Hepatocyte (in vitro differentiated cells): ENCODE measurements at regions not wholly inside any gene's neighbourhood (a gene's known extent, or its start where the extent isn't known, plus 50 kb on each side); places are given as distances from the start of the nearest gene placed in this dataset.

Experiments
- DNase-seq: peaks from one replicate; pipeline ENCODE4 v3.0.0-alpha.2; 2016; ENCODE audit warnings: low spot score
- H2AFZ ChIP-seq: fragments of 200-600 bp; sonication (generic); 2 replicates; pipeline ENCODE4 v1.6.0; 2016; ENCODE audit warnings: antibody characterized with exemption, mild to moderate bottlenecking
- H3K27ac ChIP-seq: fragments of 200-600 bp; sonication (generic); 2 replicates; pipeline ENCODE4 v1.5.1; 2016; ENCODE audit warnings: mild to moderate bottlenecking
- H3K27me3 ChIP-seq: fragments of 200-600 bp; sonication (generic); 2 replicates; pipeline ENCODE4 v1.6.1; 2016
- H3K36me3 ChIP-seq: fragments of 200-600 bp; sonication (generic); replicated peaks from 2 replicates; pipeline ENCODE4 v1.5.1; 2016; ENCODE audit warnings: low read depth; ENCODE audit not compliant: insufficient read depth
- H3K4me1 ChIP-seq: fragments of 200-600 bp; sonication (generic); 2 replicates; pipeline ENCODE4 v1.5.1; 2016; ENCODE audit warnings: mild to moderate bottlenecking, moderate library complexity; ENCODE audit not compliant: insufficient read depth
- H3K4me2 ChIP-seq: fragments of 200-600 bp; sonication (generic); 2 replicates; pipeline ENCODE4 v1.6.0; 2016
- H3K4me3 ChIP-seq: fragments of 200-600 bp; sonication (generic); 2 replicates; pipeline ENCODE4 v1.5.1; 2016; ENCODE audit warnings: mild to moderate bottlenecking
- H3K79me2 ChIP-seq: fragments of 200-600 bp; sonication (generic); 2 replicates; pipeline ENCODE4 v1.6.0; 2017; ENCODE audit warnings: mild to moderate bottlenecking
- H3K9me2 ChIP-seq: fragments of 200-600 bp; sonication (generic); replicated peaks from 2 replicates; pipeline ENCODE4 v1.6.0; 2017; ENCODE audit warnings: mild to moderate bottlenecking; ENCODE audit not compliant: insufficient read depth
- H3K9me3 ChIP-seq: fragments of 200-600 bp; sonication (generic); 2 replicates; pipeline ENCODE4 v1.5.1; 2016; ENCODE audit warnings: low read depth, mild to moderate bottlenecking
- H4K20me1 ChIP-seq: fragments of 200-600 bp; sonication (generic); 2 replicates; pipeline ENCODE4 v1.6.0; 2016; ENCODE audit warnings: mild to moderate bottlenecking; ENCODE audit not compliant: insufficient read depth, poor library complexity, severe bottlenecking
- CTCF ChIP-seq: fragments of 200-600 bp; sonication (generic); IDR thresholded peaks from 2 replicates; pipeline ENCODE4 v1.5.1; 2016; ENCODE audit warnings: antibody characterized with exemption, mild to moderate bottlenecking; ENCODE audit not compliant: poor library complexity
- EZH2 ChIP-seq: fragments of 200-600 bp; sonication (generic); IDR thresholded peaks from 2 replicates; pipeline ENCODE4 v1.6.1; 2016; ENCODE audit warnings: antibody characterized with exemption, mild to moderate bottlenecking, borderline replicate concordance
- EZH2phosphoT487 ChIP-seq: fragments of 200-600 bp; sonication (generic); IDR thresholded peaks from one replicate; pipeline ENCODE4 v1.6.1; 2018; ENCODE audit warnings: antibody characterized with exemption, mild to moderate bottlenecking, low read depth, moderate library complexity; ENCODE audit not compliant: unreplicated experiment, severe bottlenecking
- WGBS: methylation state at CpG from one replicate; pipeline ENCODE4 v1.1.6; 2016; ENCODE audit warnings: low lambda C conversion rate; ENCODE audit errors: missing lambda C conversion rate; 5-methylcytosine and 5-hydroxymethylcytosine counted together

GRCh38 chr5:96219580-96220281 is 213.3 kb downstream of the PCSK1 start:
- Histone ChIP-seq H3K79me2 (no peaks in the 10 kb centered on the region), H3K4me2 (no peak overlapping the region), H3K36me3 (no peaks in the 10 kb centered on the region), H3K9me3 (no peaks in the 10 kb centered on the region), H2AFZ (no peak overlapping the region), H3K9me2 (no peaks in the 10 kb centered on the region), H3K4me1 (no peaks in the 10 kb centered on the region), H3K27ac (no peak overlapping the region), H4K20me1 (no peaks in the 10 kb centered on the region), H3K4me3 (no peak overlapping the region), H3K27me3 (no peaks in the 10 kb centered on the region)
- no peak for DNase-seq
- 71% methylated on average over 4 of the region's 4 CpGs for WGBS
- TF ChIP-seq EZH2phosphoT487, result no peak
- no peak for TF ChIP-seq EZH2
- no peak for TF ChIP-seq CTCF

- H2AFZ ChIP-seq, result no peak overlapping the region
- no peaks in the 10 kb centered on the region for H3K4me1 ChIP-seq
- no peak overlapping the region for H3K27ac ChIP-seq
- H3K79me2 ChIP-seq, result no peaks in the 10 kb centered on the region
- 81% methylated on average over 3 of the region's 3 CpGs for WGBS
- H3K4me2 ChIP-seq, result no peak overlapping the region
- no peak overlapping the region for H3K4me3 ChIP-seq
- no peaks in the 10 kb centered on the region for H3K9me3 ChIP-seq
- TF ChIP-seq EZH2 (no peak), EZH2phosphoT487 (no peak), CTCF (no peak)
- H4K20me1 ChIP-seq, result no peaks in the 10 kb centered on the region
- no peak for DNase-seq
- no peaks in the 10 kb centered on the region for H3K27me3 ChIP-seq
- H3K36me3 ChIP-seq, result no peaks in the 10 kb centered on the region
- no peaks in the 10 kb centered on the region for H3K9me2 ChIP-seq
Observed at GRCh38 chr5:96218653-96219052, 214.4 kb downstream of the PCSK1 start.

GRCh38 chr5:96214442-96215197 is 218.4 kb downstream of the PCSK1 start:
- peak overlapping the region; percentile 32 for H3K4me2 ChIP-seq
- no peak for TF ChIP-seq CTCF
- TF ChIP-seq EZH2, result no peak
- TF ChIP-seq EZH2phosphoT487, result no peak
- no peaks in the 10 kb centered on the region for H3K27me3 ChIP-seq
- DNase-seq, result no peak
- WGBS, result 82% methylated on average over 3 of the region's 3 CpGs
- H3K79me2 ChIP-seq, result no peaks in the 10 kb centered on the region
- H3K9me3 ChIP-seq, result no peaks in the 10 kb centered on the region
- H3K4me1 ChIP-seq, result no peaks in the 10 kb centered on the region
- no peaks in the 10 kb centered on the region for H3K9me2 ChIP-seq
- H4K20me1 ChIP-seq, result no peaks in the 10 kb centered on the region
- no peak overlapping the region for H3K4me3 ChIP-seq
- no peak overlapping the region for H3K27ac ChIP-seq
- no peak overlapping the region for H2AFZ ChIP-seq
- H3K36me3 ChIP-seq, result no peaks in the 10 kb centered on the region
